IPS-20b (cell line): ENCODE measurements at regions not wholly inside any gene's neighbourhood (a gene's known extent, or its start where the extent isn't known, plus 50 kb on each side); places are given as distances from the start of the nearest gene placed in this dataset.
"Not testable (repeated sequence)": the region's sequence is repeated elsewhere in the genome, so short reads cannot be mapped to it uniquely, and the experiment has no call there.

Experiments
- H3K27ac ChIP-seq: one replicate; pipeline ENCODE4 v1.5.1; 2013; ENCODE audit warnings: low read length
- H3K27me3 ChIP-seq: 2 replicates; pipeline ENCODE4 v1.6.1; 2013; ENCODE audit warnings: mild to moderate bottlenecking, low read length, inconsistent platforms; ENCODE audit not compliant: insufficient read depth
- H3K36me3 ChIP-seq: 2 replicates; pipeline ENCODE4 v1.6.1; 2013; ENCODE audit warnings: low read depth, mild to moderate bottlenecking, inconsistent platforms, low read length, moderate library complexity; ENCODE audit not compliant: insufficient read depth
- H3K4me1 ChIP-seq: 2 replicates; pipeline ENCODE4 v1.6.1; 2013; ENCODE audit warnings: mild to moderate bottlenecking, control low read depth, inconsistent platforms, low read length, moderate library complexity; ENCODE audit not compliant: insufficient read depth
- H3K4me3 ChIP-seq: 2 replicates; pipeline ENCODE4 v1.5.1; 2013; ENCODE audit warnings: mild to moderate bottlenecking, low read length, inconsistent platforms
- H3K9ac ChIP-seq: 2 replicates; pipeline ENCODE4 v1.6.1; 2013; ENCODE audit warnings: low read depth, mild to moderate bottlenecking, inconsistent platforms, low read length, moderate library complexity
- H3K9me3 ChIP-seq: 2 replicates; pipeline ENCODE4 v1.6.1; 2013; ENCODE audit warnings: mild to moderate bottlenecking, low read depth, low read length, inconsistent platforms; ENCODE audit not compliant: insufficient read depth

GRCh38 chr18:59848002-59848401 is 51.8 kb upstream of the PMAIP1 start:
- H3K4me3 ChIP-seq, result no peak overlapping the region
- H3K27ac ChIP-seq, result no peak overlapping the region
- no peaks in the 10 kb centered on the region for H3K9me3 ChIP-seq
- no peaks in the 10 kb centered on the region for H3K27me3 ChIP-seq
- H3K36me3 ChIP-seq, result no peaks in the 10 kb centered on the region
- no peak overlapping the region for H3K9ac ChIP-seq
- no peaks in the 10 kb centered on the region for H3K4me1 ChIP-seq

GRCh38 chr18:59847491-59847846 is 52.3 kb upstream of the PMAIP1 start:
- H3K27me3 ChIP-seq, H3K27ac ChIP-seq, H3K9ac ChIP-seq: not testable (repeated sequence)

DNA sequence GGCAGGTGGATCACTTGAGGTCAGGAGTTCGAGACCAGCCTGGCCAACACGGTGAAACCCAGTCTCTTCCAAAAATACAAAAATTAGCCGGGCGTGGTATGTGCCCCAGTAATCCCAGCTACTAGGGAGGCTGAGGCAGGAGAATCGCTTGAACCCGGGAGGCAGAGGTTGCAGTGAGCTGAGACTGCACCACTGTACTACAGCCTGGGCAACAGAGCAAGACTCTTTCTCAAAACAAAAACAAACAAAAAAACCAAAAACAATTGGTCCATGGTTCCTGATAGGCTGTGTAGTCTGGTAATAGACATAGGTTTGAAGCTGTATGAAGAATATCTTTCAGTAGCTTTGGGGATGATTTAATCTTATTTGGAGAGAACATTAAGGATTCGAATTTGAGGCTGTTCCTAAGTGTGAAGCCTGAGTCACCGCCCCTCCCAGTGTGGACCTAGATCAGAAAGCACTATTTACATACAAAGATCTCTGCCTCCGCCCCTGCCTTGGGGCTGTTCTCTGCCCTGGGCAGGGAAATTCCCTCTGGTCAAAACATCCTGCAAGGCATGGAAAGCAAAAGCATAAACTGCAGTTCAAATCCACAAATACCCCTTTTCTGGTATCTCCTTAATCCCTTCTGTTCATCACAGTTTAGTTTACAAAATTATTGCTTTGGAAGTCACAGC is 52.8 kb upstream of the PMAIP1 start:
- H3K27me3 ChIP-seq, result no peaks in the 10 kb centered on the region
- H3K27ac ChIP-seq, result no peak overlapping the region
- no peaks in the 10 kb centered on the region for H3K9me3 ChIP-seq
- no peaks in the 10 kb centered on the region for H3K36me3 ChIP-seq
- H3K4me1 ChIP-seq, result no peaks in the 10 kb centered on the region
- no peak overlapping the region for H3K9ac ChIP-seq
- no peak overlapping the region for H3K4me3 ChIP-seq

More at GRCh38 chr18:59847491-59847846, 52.3 kb upstream of the PMAIP1 start:
- not testable (repeated sequence) for H3K36me3 ChIP-seq, H3K4me1 ChIP-seq, H3K9me3 ChIP-seq, H3K4me3 ChIP-seq

DNA sequence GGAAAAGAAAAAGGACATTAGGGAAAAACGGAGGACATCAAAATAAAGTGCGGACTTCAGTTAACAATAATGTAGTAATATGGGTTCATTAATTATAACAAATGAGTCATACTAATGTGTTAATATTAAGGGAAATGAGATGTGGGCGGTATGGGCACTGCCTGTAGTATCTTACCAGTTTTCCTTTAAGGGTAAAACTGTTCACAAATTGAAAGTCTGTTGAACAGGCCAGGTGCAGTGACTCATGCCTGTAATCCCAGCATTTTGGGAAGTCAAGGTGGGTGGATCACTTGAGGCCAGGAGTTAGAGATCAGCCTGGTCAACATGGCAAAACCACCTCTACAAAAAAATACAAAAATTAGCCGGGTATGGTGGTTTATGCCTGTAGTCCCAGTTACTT is 56.8 kb upstream of the PMAIP1 start:
- Histone ChIP-seq H3K27me3 (no peaks in the 10 kb centered on the region), H3K27ac (no peak overlapping the region), H3K4me1 (no peaks in the 10 kb centered on the region), H3K9ac (no peak overlapping the region), H3K9me3 (no peaks in the 10 kb centered on the region), H3K36me3 (no peaks in the 10 kb centered on the region), H3K4me3 (no peak overlapping the region)

DNA sequence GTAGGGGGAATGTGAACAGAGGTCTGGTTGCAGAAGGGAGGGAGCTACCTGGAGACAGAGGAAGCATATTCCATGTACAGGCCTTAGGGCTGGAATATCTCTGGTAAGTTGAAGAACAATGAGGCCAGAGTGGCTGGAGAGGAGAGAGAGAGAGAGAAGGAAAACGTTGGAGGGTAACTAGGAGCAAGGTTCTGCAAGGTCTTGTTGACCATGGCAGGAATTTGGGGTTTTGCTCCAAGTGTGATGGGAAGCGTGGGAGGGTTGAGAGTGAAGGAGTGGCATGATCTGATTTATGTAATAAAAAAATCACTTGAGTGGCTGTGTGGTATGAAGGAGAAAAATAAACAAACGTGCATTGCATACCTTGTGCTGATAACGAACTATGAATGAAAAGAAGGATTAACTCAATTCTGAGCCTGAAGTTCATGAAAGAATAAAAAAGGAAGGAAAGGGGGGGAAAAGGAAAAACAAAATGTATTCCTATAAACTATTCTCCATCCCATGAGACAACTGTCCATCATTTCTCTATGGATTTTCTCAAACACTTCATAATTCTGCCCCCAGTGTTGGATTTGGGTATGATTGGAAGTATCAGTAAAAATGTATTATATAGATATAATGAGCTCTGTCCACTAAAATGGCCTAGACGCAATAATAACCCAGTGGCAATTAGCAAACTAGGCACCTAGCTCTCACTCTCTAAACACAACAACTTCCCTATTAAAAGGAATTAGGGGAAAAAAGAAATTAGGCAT is 59.7 kb upstream of the PMAIP1 start:
- no peak overlapping the region for H3K4me3 ChIP-seq
- no peak overlapping the region for H3K9ac ChIP-seq
- H3K27me3 ChIP-seq, result no peaks in the 10 kb centered on the region
- peaks cover 6% of the 10 kb centered on the region for H3K4me1 ChIP-seq
- no peaks in the 10 kb centered on the region for H3K9me3 ChIP-seq
- no peak overlapping the region for H3K27ac ChIP-seq
- no peaks in the 10 kb centered on the region for H3K36me3 ChIP-seq

GRCh38 chr18:59839246-59839645 is 60.5 kb upstream of the PMAIP1 start:
- H3K4me3 ChIP-seq, result no peak overlapping the region

DNA sequence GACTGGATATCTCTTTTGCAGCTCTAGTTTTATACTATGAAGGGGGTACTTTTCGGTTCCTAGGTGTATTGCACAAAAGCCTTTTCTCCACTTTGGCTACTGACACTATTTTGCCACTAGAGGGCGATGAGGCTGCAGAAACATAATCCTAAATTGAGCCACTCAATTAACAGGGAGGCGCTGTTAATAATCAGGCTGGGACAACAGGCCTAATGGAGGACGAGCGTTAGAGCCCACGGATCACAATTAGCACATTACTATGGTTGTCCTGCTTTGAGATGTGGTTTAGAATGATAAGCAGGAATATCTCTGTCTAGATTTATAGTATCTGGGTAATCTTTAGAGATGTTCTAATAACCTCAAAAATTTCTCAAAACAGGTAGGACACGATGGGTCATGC is 62.2 kb upstream of the PMAIP1 start:
- Histone ChIP-seq H3K9ac (no peak overlapping the region), H3K9me3 (no peaks in the 10 kb centered on the region), H3K36me3 (no peaks in the 10 kb centered on the region), H3K27ac (no peak overlapping the region), H3K4me1 (peaks cover 20% of the 10 kb centered on the region), H3K4me3 (no peak overlapping the region), H3K27me3 (no peaks in the 10 kb centered on the region)

More at GRCh38 chr18:59839246-59839645, 60.5 kb upstream of the PMAIP1 start:
- no peaks in the 10 kb centered on the region for H3K9me3 ChIP-seq
- no peaks in the 10 kb centered on the region for H3K36me3 ChIP-seq
- no peak overlapping the region for H3K9ac ChIP-seq
- H3K27ac ChIP-seq, result no peak overlapping the region
- H3K4me1 ChIP-seq, result peaks cover 13% of the 10 kb centered on the region
- no peaks in the 10 kb centered on the region for H3K27me3 ChIP-seq

GRCh38 chr18:59835605-59836379 is 64.0 kb upstream of the PMAIP1 start:
- Histone ChIP-seq H3K4me1 (peaks cover 23% of the 10 kb centered on the region), H3K9ac (0 out of 2 replicates have a peak overlapping the region, but pooled peaks have one; percentile 38), H3K36me3 (no peaks in the 10 kb centered on the region), H3K27ac (no peak overlapping the region), H3K9me3 (no peaks in the 10 kb centered on the region), H3K4me3 (peak overlapping the region; percentile 34; the same call in 1 of the 2 replicates), H3K27me3 (no peaks in the 10 kb centered on the region)

DNA sequence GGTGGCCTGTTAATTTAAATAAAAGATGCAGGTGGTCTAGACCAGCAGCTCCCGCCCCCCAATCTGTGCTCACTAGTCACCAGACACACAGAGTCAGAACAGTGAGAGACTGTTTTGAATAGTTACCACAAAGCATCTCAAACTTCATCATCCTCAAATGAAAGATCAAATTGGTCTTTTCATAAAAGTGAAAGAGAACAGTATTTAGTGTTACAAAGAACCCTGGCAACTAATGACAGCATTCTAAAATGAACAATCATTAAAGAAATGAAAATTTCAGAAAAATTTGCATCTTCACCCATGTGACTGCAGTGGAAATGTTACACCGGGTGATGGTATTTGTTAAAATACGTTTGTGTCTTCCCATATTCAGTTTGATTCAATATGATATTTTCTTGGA is 65.5 kb upstream of the PMAIP1 start:
- Histone ChIP-seq H3K4me1 (peaks cover 23% of the 10 kb centered on the region), H3K9me3 (no peaks in the 10 kb centered on the region), H3K27ac (no peak overlapping the region), H3K4me3 (0 out of 2 replicates have a peak overlapping the region, but pooled peaks have one; percentile 45), H3K27me3 (no peaks in the 10 kb centered on the region), H3K36me3 (no peaks in the 10 kb centered on the region), H3K9ac (peak overlapping the region; percentile 9; the same call in 1 of the 2 replicates)

- H3K4me3 ChIP-seq, result no peak overlapping the region
- peak overlapping the region; percentile 9; the same call in 1 of the 2 replicates for H3K9ac ChIP-seq
- H3K9me3 ChIP-seq, result no peaks in the 10 kb centered on the region
- H3K36me3 ChIP-seq, result no peaks in the 10 kb centered on the region
- H3K4me1 ChIP-seq, result peaks cover 23% of the 10 kb centered on the region
- no peak overlapping the region for H3K27ac ChIP-seq
- no peaks in the 10 kb centered on the region for H3K27me3 ChIP-seq
Measured at GRCh38 chr18:59833785-59834184, 66.0 kb upstream of the PMAIP1 start.

GRCh38 chr18:59823596-59824195 is 76.1 kb upstream of the PMAIP1 start:
- Histone ChIP-seq H3K27me3 (no peaks in the 10 kb centered on the region), H3K4me1 (no peaks in the 10 kb centered on the region), H3K9ac (no peak overlapping the region), H3K36me3 (no peaks in the 10 kb centered on the region), H3K4me3 (no peak overlapping the region), H3K27ac (no peak overlapping the region), H3K9me3 (no peaks in the 10 kb centered on the region)
